Type B pancreatic cell (in vitro differentiated cells): ENCODE measurements at regions not wholly inside any gene's neighbourhood (a gene's known extent, or its start where the extent isn't known, plus 50 kb on each side); places are given as distances from the start of the nearest gene placed in this dataset.

Experiments
- DNase-seq: peaks from one replicate; pipeline ENCODE4 v3.0.0; 2021; ENCODE audit warnings: mixed read lengths; ENCODE audit not compliant: unreplicated experiment; ENCODE audit errors: extremely low spot score
- H3K27ac Mint-ChIP-seq: 2 replicates; pipeline ENCODE4 v1.8.0; 2021; ENCODE audit warnings: mild to moderate bottlenecking, mixed read lengths
- H3K27me3 Mint-ChIP-seq: 2 replicates; pipeline ENCODE4 v1.8.0; 2021; ENCODE audit warnings: mixed read lengths
- H3K36me3 Mint-ChIP-seq: 2 replicates; pipeline ENCODE4 v1.8.0; 2021; ENCODE audit warnings: mixed read lengths
- H3K4me1 Mint-ChIP-seq: one replicate; pipeline ENCODE4 v1.8.0; 2021; ENCODE audit warnings: mixed read lengths; ENCODE audit not compliant: unreplicated experiment
- H3K4me3 Mint-ChIP-seq: 2 replicates; pipeline ENCODE4 v1.8.0; 2021; ENCODE audit warnings: mild to moderate bottlenecking, mixed read lengths
- H3K9me3 Mint-ChIP-seq: 2 replicates; pipeline ENCODE4 v1.8.0; 2021; ENCODE audit warnings: mixed read lengths
- TF ChIP-seq, protein P1 (sequence below): fragments of 200-600 bp; sonication (generic); conservative IDR thresholded peaks from 2 replicates; pipeline ENCODE4 v1.5.0; 2021; ENCODE audit warnings: antibody characterized with exemption, mild to moderate bottlenecking

DNA sequence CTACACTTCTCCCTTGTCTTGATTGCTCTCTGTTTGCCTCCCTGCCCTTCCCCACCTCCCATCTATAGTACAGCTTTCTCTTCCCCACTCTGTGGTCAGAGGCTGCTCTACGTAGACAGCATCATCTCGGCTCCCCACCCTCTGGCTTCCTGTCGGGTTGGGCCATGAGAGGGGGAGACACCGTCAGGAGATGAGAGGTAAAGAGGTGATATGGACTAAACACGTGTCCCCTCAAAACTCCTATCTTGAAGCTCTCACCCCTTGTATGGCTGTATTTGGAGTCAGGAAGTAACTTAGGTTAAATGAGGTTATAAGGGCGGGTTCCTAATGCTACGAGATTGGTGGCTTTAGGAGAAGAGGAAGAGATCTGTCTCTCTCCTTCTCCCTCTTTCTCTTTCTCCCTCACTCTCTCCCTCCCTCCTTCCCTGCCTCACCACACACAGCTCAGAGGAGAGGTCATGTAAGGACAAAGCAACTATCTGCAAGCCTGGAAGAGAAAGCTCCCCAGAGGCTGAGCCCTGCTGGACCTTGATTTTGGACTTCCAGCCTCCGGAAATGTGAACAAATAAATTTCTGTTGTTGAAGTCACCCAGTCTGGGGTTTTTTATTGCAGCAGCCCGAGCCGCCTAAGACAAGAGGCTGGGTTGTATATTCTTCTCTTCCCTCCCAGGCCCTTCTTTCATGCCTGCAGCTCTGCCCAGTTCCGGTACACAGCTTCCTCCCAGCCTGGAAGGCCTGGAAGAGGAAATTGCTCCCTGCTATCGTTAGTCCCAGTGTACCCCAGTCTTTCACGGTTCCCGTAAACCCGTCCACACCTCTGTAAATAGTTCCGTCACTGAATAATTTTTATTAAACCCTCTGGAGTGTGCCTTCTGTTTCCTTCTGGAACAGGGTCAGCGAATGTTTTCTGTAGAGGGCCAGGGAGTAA is 138.0 kb downstream of the AKAIN1 start:
- DNase-seq = no peak
- Mint-ChIP-seq H3K4me3 (no peak overlapping the region), H3K27ac (peak overlapping the region; percentile 8), H3K4me1 (peaks cover 13% of the 10 kb centered on the region), H3K9me3 (no peaks in the 10 kb centered on the region), H3K27me3 (peaks cover 3% of the 10 kb centered on the region), H3K36me3 (no peaks in the 10 kb centered on the region)
- TF ChIP-seq, protein P1, sequence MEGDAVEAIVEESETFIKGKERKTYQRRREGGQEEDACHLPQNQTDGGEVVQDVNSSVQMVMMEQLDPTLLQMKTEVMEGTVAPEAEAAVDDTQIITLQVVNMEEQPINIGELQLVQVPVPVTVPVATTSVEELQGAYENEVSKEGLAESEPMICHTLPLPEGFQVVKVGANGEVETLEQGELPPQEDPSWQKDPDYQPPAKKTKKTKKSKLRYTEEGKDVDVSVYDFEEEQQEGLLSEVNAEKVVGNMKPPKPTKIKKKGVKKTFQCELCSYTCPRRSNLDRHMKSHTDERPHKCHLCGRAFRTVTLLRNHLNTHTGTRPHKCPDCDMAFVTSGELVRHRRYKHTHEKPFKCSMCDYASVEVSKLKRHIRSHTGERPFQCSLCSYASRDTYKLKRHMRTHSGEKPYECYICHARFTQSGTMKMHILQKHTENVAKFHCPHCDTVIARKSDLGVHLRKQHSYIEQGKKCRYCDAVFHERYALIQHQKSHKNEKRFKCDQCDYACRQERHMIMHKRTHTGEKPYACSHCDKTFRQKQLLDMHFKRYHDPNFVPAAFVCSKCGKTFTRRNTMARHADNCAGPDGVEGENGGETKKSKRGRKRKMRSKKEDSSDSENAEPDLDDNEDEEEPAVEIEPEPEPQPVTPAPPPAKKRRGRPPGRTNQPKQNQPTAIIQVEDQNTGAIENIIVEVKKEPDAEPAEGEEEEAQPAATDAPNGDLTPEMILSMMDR = no peak

DNA sequence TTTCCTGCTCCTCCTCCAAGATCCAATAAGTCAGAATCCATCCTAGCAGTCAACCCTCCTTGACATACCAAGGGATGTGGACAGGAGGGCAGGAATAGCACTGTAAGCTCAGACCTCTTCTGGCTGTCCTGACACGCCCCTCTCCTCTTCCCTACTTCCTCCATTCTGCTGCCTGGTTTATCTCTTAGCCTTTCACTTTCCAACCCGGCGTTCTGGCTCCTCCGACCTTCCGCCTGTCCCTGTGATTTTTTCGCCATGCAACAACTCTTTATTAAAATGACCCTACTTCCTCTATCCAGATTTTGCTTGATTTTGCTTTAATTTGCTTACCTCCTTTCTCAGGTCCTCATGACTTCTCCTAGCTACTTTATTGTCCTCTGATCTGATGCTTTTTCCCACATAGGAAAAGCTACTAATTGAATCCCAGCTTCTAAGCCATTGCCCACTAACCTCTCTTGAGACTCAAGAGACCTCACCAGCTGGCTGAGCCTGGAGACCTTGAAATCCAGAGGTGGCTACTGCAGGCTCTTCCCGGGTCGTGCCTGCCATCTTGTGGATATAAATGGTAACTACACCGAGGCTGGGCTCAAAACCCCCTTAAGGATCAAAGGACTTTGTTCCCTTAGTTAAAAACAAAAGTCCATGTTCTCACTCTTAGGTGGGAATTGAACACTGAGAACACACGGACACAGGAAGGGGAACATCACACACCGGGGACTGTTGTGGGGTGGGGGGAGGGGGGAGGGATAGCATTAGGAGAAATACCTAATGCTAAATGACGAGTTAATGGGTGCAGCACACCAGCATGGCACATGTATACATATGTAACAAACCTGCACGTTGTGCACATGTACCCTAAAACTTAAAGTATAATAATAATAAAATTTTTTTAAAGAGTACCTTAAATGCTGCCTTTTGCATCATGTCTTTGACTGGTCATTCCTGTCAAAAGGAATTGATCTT is 139.4 kb downstream of the AKAIN1 start:
- Mint-ChIP-seq H3K27me3 (peaks cover 3% of the 10 kb centered on the region), H3K9me3 (no peaks in the 10 kb centered on the region), H3K4me1 (peaks cover 13% of the 10 kb centered on the region), H3K36me3 (no peaks in the 10 kb centered on the region), H3K4me3 (no peak overlapping the region), H3K27ac (no peak overlapping the region)
- TF ChIP-seq, protein P1 = peak; percentile 88
- DNase-seq = peak; percentile 71

DNA sequence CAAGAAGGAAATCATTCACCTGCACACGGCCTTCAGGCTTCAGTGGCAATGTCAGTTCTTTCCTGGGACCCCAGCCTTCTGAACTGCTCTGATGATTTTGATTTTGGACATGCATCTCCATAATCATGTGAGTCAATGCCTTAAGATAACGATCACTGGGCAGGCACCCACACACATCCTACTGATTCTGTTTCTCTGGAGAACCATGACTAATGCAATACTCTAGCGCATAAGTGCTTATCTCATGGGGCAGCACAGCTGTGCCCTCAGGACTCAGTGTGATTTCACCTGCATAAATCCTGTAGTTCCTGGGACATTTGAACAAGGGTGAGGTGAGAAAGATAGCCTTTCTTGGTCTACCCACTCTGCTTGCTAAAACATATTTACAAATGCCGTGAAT is 144.6 kb downstream of the AKAIN1 start:
- Mint-ChIP-seq H3K9me3 (no peaks in the 10 kb centered on the region), H3K36me3 (no peaks in the 10 kb centered on the region), H3K4me3 (no peak overlapping the region), H3K27me3 (peaks cover under 1% of the 10 kb centered on the region), H3K27ac (no peak overlapping the region), H3K4me1 (peaks cover 1% of the 10 kb centered on the region)
- TF ChIP-seq, protein P1 = no peak
- no peak for DNase-seq

DNA sequence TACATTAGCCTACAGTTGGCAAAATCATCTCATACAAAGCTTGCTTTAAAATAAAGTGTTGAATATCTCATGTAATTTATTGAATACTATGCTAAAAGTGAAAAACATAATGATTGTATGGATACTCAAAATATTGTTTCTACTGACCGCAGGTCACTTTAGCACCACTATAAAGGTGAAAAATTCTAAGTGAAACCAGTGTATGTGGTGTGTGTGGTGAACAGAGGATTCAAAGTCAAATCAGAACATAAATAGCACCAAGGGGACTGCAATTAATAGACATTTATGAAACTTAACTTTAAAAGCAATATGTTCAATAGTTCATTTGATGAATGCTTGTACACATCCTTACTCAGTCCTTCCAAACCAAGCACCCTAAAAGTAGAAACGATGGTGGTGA is 145.8 kb downstream of the AKAIN1 start:
- no peak for DNase-seq
- Mint-ChIP-seq H3K27me3 (no peaks in the 10 kb centered on the region), H3K4me1 (no peaks in the 10 kb centered on the region), H3K36me3 (no peaks in the 10 kb centered on the region), H3K4me3 (no peak overlapping the region), H3K9me3 (no peaks in the 10 kb centered on the region), H3K27ac (no peak overlapping the region)
- TF ChIP-seq, protein P1 = no peak

DNA sequence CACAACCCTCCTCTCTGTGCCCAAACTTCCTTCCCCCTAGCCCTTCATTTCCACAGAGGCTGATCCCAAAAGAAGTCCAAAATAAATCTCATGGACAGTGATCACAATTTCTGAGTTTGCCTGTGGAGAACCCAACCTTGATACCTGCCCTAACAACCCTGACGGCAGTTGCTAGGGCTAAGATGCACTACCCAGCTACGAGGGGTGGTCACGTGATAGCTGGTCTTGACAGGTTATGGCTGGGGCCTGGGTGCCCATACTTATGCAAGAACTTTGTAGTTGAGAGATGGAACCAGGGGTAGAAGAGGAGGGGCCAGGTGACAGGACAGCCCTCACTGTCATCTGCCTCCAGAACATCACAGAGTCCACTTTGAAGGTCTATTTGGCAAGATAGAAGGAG is 147.9 kb downstream of the AKAIN1 start:
- H3K9me3 Mint-ChIP-seq = no peaks in the 10 kb centered on the region
- no peak overlapping the region for H3K4me3 Mint-ChIP-seq
- H3K27ac Mint-ChIP-seq = no peak overlapping the region
- H3K27me3 Mint-ChIP-seq = no peaks in the 10 kb centered on the region
- TF ChIP-seq, protein P1 = no peak
- no peak for DNase-seq
- no peaks in the 10 kb centered on the region for H3K4me1 Mint-ChIP-seq
- H3K36me3 Mint-ChIP-seq = no peaks in the 10 kb centered on the region
